Gastroesophageal sphincter (tissue), 3 donors: ENCODE measurements at regions not wholly inside any gene's neighbourhood (a gene's known extent, or its start where the extent isn't known, plus 50 kb on each side); places are given as distances from the start of the nearest gene placed in this dataset.

ENCODE experiments used
- CTCF ChIP-seq, 4 experiments: fragments of 200-600 bp in 2 of 4; fragments of 450-650 bp in 2 of 4; sonication (generic) in 1 of 4; IDR thresholded peaks; one replicate each; pipeline ENCODE4 v1.5.1; 2017 to 2019; ENCODE audit warnings: antibody characterized with exemption in 4 of 4, mild to moderate bottlenecking in 2 of 4, moderate library complexity in 2 of 4
- EP300 ChIP-seq: sonication (generic); formaldehyde crosslinking; IDR thresholded peaks from one replicate; pipeline ENCODE4 v1.6.1; 2017; ENCODE audit warnings: antibody characterized with exemption, mild to moderate bottlenecking
- POLR2A ChIP-seq, 2 donors: fragments of 450-650 bp; IDR thresholded peaks; one replicate each; pipeline ENCODE4 v1.6.1; 2017; ENCODE audit warnings: antibody characterized with exemption in 2 of 2, mild to moderate bottlenecking in 2 of 2, moderate library complexity in 1 of 2

GRCh38 chr18:41761333-41762018 is 193.6 kb upstream of the PIK3C3 start:
- TF ChIP-seq CTCF (IDR thresholded peaks at IDR 0.05) (no peak), POLR2A (IDR thresholded peaks at IDR 0.05) (no peak), EP300 (no peak)
